ENCODE measurements at regions not wholly inside any gene's neighbourhood (a gene's known extent, or its start where the extent isn't known, plus 50 kb on each side); places are given as distances from the start of the nearest gene placed in this dataset.

- no peaks in the 10 kb centered on the region for H3F3A ChIP-seq (ENCODE audit: insufficient read depth)
- in situ Hi-C loops (cut with MboI): no loop called here
- no peak for DNase-seq
- WGBS, 2 experiments (ENCODE audit: low coverage in 1 of 2, low lambda C conversion rate in 2 of 2, missing lambda C conversion rate in 2 of 2): 28 to 29% methylated on average over 4 of the region's 4 CpGs
- H3K27me3 ChIP-seq (replicated peaks; ENCODE audit: insufficient read depth): no peaks in the 10 kb centered on the region
- H2AFZ ChIP-seq: no peak overlapping the region
- H3K36me3 ChIP-seq (ENCODE audit: low read depth): no peaks in the 10 kb centered on the region
- no peak for TF ChIP-seq EZH2 (IDR thresholded peaks at IDR 0.05; ENCODE audit: insufficient read depth, poor library complexity, severe bottlenecking)
- no peak for TF ChIP-seq EZH2phosphoT487 (IDR thresholded peaks at IDR 0.05; ENCODE audit: insufficient read depth, low read depth)
- no peak overlapping the region for H3K9ac ChIP-seq
- no peaks in the 10 kb centered on the region for H3K9me3 ChIP-seq (ENCODE audit: low read depth)
- H3K4me1 ChIP-seq (ENCODE audit: insufficient read depth): no peaks in the 10 kb centered on the region
- H3K79me2 ChIP-seq (ENCODE audit: insufficient read depth): no peaks in the 10 kb centered on the region
- no peaks in the 10 kb centered on the region for H4K20me1 ChIP-seq (ENCODE audit: insufficient read depth)
- no peak overlapping the region for H3K27ac ChIP-seq
- no peak overlapping the region for H3K4me2 ChIP-seq (ENCODE audit: unreplicated experiment)
- no peaks in the 10 kb centered on the region for H3K9me2 ChIP-seq (ENCODE audit: insufficient read depth)
- no peak overlapping the region for H3K4me3 ChIP-seq
Measured at GRCh38 chr1:80282536-80282935, 1276.0 kb upstream of the ADGRL4 start.

- TF ChIP-seq EZH2phosphoT487 (IDR thresholded peaks at IDR 0.05; ENCODE audit: insufficient read depth, low read depth) (no peak), EZH2 (IDR thresholded peaks at IDR 0.05; ENCODE audit: insufficient read depth, poor library complexity, severe bottlenecking) (no peak)
- H3K4me3 ChIP-seq: no peak overlapping the region
- no peaks in the 10 kb centered on the region for H3K4me1 ChIP-seq (ENCODE audit: insufficient read depth)
- no peak overlapping the region for H3K9ac ChIP-seq
- H3K27me3 ChIP-seq (replicated peaks; ENCODE audit: insufficient read depth): no peaks in the 10 kb centered on the region
- H3K79me2 ChIP-seq (ENCODE audit: insufficient read depth): no peaks in the 10 kb centered on the region
- in situ Hi-C loops (cut with MboI): no loop called here
- no peak for DNase-seq
- no peak overlapping the region for H3K27ac ChIP-seq
- no peaks in the 10 kb centered on the region for H3K9me2 ChIP-seq (ENCODE audit: insufficient read depth)
- H2AFZ ChIP-seq: no peak overlapping the region
- no peak overlapping the region for H3K4me2 ChIP-seq (ENCODE audit: unreplicated experiment)
- no peaks in the 10 kb centered on the region for H3K9me3 ChIP-seq (ENCODE audit: low read depth)
- no peaks in the 10 kb centered on the region for H3K36me3 ChIP-seq (ENCODE audit: low read depth)
- H3F3A ChIP-seq (ENCODE audit: insufficient read depth): no peaks in the 10 kb centered on the region
- H4K20me1 ChIP-seq (ENCODE audit: insufficient read depth): no peaks in the 10 kb centered on the region
Measured at GRCh38 chr1:80278936-80279335, 1272.4 kb upstream of the ADGRL4 start.

- Histone ChIP-seq H3K9ac (no peak overlapping the region), H3K27me3 (replicated peaks; ENCODE audit: insufficient read depth) (no peaks in the 10 kb centered on the region), H3K79me2 (ENCODE audit: insufficient read depth) (no peaks in the 10 kb centered on the region), H3K4me1 (ENCODE audit: insufficient read depth) (no peaks in the 10 kb centered on the region), H3K36me3 (ENCODE audit: low read depth) (no peaks in the 10 kb centered on the region), H3K9me3 (ENCODE audit: low read depth) (no peaks in the 10 kb centered on the region), H3K4me3 (no peak overlapping the region), H3K27ac (no peak overlapping the region), H2AFZ (no peak overlapping the region), H3K9me2 (ENCODE audit: insufficient read depth) (no peaks in the 10 kb centered on the region), H4K20me1 (ENCODE audit: insufficient read depth) (no peaks in the 10 kb centered on the region), H3K4me2 (ENCODE audit: unreplicated experiment) (no peak overlapping the region), H3F3A (ENCODE audit: insufficient read depth) (no peaks in the 10 kb centered on the region)
- 29 to 37% methylated on average over 4 of the region's 4 CpGs for WGBS, 2 experiments (ENCODE audit: low coverage in 1 of 2, low lambda C conversion rate in 2 of 2, missing lambda C conversion rate in 2 of 2)
- TF ChIP-seq EZH2phosphoT487 (IDR thresholded peaks at IDR 0.05; ENCODE audit: insufficient read depth, low read depth): no peak
- TF ChIP-seq EZH2 (IDR thresholded peaks at IDR 0.05; ENCODE audit: insufficient read depth, poor library complexity, severe bottlenecking): no peak
- no peak for DNase-seq
- in situ Hi-C loops (cut with MboI): no loop called here
Measured at GRCh38 chr1:80274256-80274655, 1267.7 kb upstream of the ADGRL4 start.

- H3K4me1 ChIP-seq (ENCODE audit: insufficient read depth): no peaks in the 10 kb centered on the region
- WGBS, 2 experiments (ENCODE audit: low coverage in 1 of 2, low lambda C conversion rate in 2 of 2, missing lambda C conversion rate in 2 of 2): 11 to 18% methylated on average over 2 of the region's 2 CpGs
- H3K9me2 ChIP-seq (ENCODE audit: insufficient read depth): no peaks in the 10 kb centered on the region
- H4K20me1 ChIP-seq (ENCODE audit: insufficient read depth): no peaks in the 10 kb centered on the region
- H3K9ac ChIP-seq: no peak overlapping the region
- H3K36me3 ChIP-seq (ENCODE audit: low read depth): no peaks in the 10 kb centered on the region
- no peak overlapping the region for H3K4me2 ChIP-seq (ENCODE audit: unreplicated experiment)
- in situ Hi-C loops (cut with MboI): no loop called here
- no peak for TF ChIP-seq EZH2phosphoT487 (IDR thresholded peaks at IDR 0.05; ENCODE audit: insufficient read depth, low read depth)
- TF ChIP-seq EZH2 (IDR thresholded peaks at IDR 0.05; ENCODE audit: insufficient read depth, poor library complexity, severe bottlenecking): no peak
- no peak overlapping the region for H2AFZ ChIP-seq
- H3K9me3 ChIP-seq (ENCODE audit: low read depth): no peaks in the 10 kb centered on the region
- no peaks in the 10 kb centered on the region for H3K79me2 ChIP-seq (ENCODE audit: insufficient read depth)
- DNase-seq: no peak
- no peak overlapping the region for H3K4me3 ChIP-seq
- no peaks in the 10 kb centered on the region for H3K27me3 ChIP-seq (replicated peaks; ENCODE audit: insufficient read depth)
- no peaks in the 10 kb centered on the region for H3F3A ChIP-seq (ENCODE audit: insufficient read depth)
- H3K27ac ChIP-seq: no peak overlapping the region
Measured at GRCh38 chr1:80272495-80272894, 1266.0 kb upstream of the ADGRL4 start.

- no peaks in the 10 kb centered on the region for H4K20me1 ChIP-seq (ENCODE audit: insufficient read depth)
- WGBS, 2 experiments (ENCODE audit: low coverage in 1 of 2, low lambda C conversion rate in 2 of 2, missing lambda C conversion rate in 2 of 2): 8 to 22% methylated on average over 1 of the region's 1 CpG
- no peaks in the 10 kb centered on the region for H3F3A ChIP-seq (ENCODE audit: insufficient read depth)
- in situ Hi-C loops (cut with MboI): no loop called here
- no peaks in the 10 kb centered on the region for H3K79me2 ChIP-seq (ENCODE audit: insufficient read depth)
- H3K4me3 ChIP-seq: no peak overlapping the region
- TF ChIP-seq EZH2phosphoT487 (IDR thresholded peaks at IDR 0.05; ENCODE audit: insufficient read depth, low read depth) (no peak), EZH2 (IDR thresholded peaks at IDR 0.05; ENCODE audit: insufficient read depth, poor library complexity, severe bottlenecking) (no peak)
- no peaks in the 10 kb centered on the region for H3K9me3 ChIP-seq (ENCODE audit: low read depth)
- H3K9ac ChIP-seq: no peak overlapping the region
- no peaks in the 10 kb centered on the region for H3K9me2 ChIP-seq (ENCODE audit: insufficient read depth)
- no peak overlapping the region for H2AFZ ChIP-seq
- H3K4me1 ChIP-seq (ENCODE audit: insufficient read depth): no peaks in the 10 kb centered on the region
- no peak for DNase-seq
- no peak overlapping the region for H3K4me2 ChIP-seq (ENCODE audit: unreplicated experiment)
- H3K27me3 ChIP-seq (replicated peaks; ENCODE audit: insufficient read depth): no peaks in the 10 kb centered on the region
- no peaks in the 10 kb centered on the region for H3K36me3 ChIP-seq (ENCODE audit: low read depth)
- H3K27ac ChIP-seq: no peak overlapping the region
Measured at GRCh38 chr1:80258659-80259058, 1252.1 kb upstream of the ADGRL4 start.

All from GM23248 (cell line).